ENCODE measurements at regions not wholly inside any gene's neighbourhood (a gene's known extent, or its start where the extent isn't known, plus 50 kb on each side); places are given as distances from the start of the nearest gene placed in this dataset.

- Histone ChIP-seq H3K27me3 (ENCODE audit: insufficient read depth, low read length) (no peaks in the 10 kb centered on the region), H3K4me1 (ENCODE audit: insufficient read depth, low read length) (peaks cover 9% of the 10 kb centered on the region), H3K9me3 (ENCODE audit: low read length) (no peaks in the 10 kb centered on the region), H3K36me3 (ENCODE audit: insufficient read depth, low read length) (no peaks in the 10 kb centered on the region), H2AFZ (ENCODE audit: low read depth, low read length) (no peak overlapping the region), H3K4me3 (ENCODE audit: low read length) (no peak overlapping the region)
Measured at GRCh38 chr14:97388408-97388807, 591.2 kb downstream of the VRK1 start.

GRCh38 chr14:97390096-97390724 lies 593.0 kb downstream of the VRK1 start:
- H3K4me3 ChIP-seq (ENCODE audit: low read length) = no peak overlapping the region
- no peak overlapping the region for H2AFZ ChIP-seq (ENCODE audit: low read depth, low read length)
- no peaks in the 10 kb centered on the region for H3K27me3 ChIP-seq (ENCODE audit: insufficient read depth, low read length)
- H3K36me3 ChIP-seq (ENCODE audit: insufficient read depth, low read length) = no peaks in the 10 kb centered on the region
- peaks cover 5% of the 10 kb centered on the region for H3K4me1 ChIP-seq (ENCODE audit: insufficient read depth, low read length)
- no peaks in the 10 kb centered on the region for H3K9me3 ChIP-seq (ENCODE audit: low read length)

GRCh38 chr14:97393244-97393643 lies 596.1 kb downstream of the VRK1 start:
- Histone ChIP-seq H3K36me3 (ENCODE audit: insufficient read depth, low read length) (no peaks in the 10 kb centered on the region), H3K4me3 (ENCODE audit: low read length) (no peak overlapping the region), H3K27me3 (ENCODE audit: insufficient read depth, low read length) (no peaks in the 10 kb centered on the region), H3K9me3 (ENCODE audit: low read length) (no peaks in the 10 kb centered on the region), H3K4me1 (ENCODE audit: insufficient read depth, low read length) (peaks cover 5% of the 10 kb centered on the region), H2AFZ (ENCODE audit: low read depth, low read length) (no peak overlapping the region)

GRCh38 chr14:97395068-97395467 lies 597.9 kb downstream of the VRK1 start:
- H3K4me3 ChIP-seq (ENCODE audit: low read length) = no peak overlapping the region
- H3K27me3 ChIP-seq (ENCODE audit: insufficient read depth, low read length) = no peaks in the 10 kb centered on the region
- H3K36me3 ChIP-seq (ENCODE audit: insufficient read depth, low read length) = no peaks in the 10 kb centered on the region
- H3K4me1 ChIP-seq (ENCODE audit: insufficient read depth, low read length) = peaks cover 5% of the 10 kb centered on the region
- no peaks in the 10 kb centered on the region for H3K9me3 ChIP-seq (ENCODE audit: low read length)
- H2AFZ ChIP-seq (ENCODE audit: low read depth, low read length) = no peak overlapping the region

- Histone ChIP-seq H3K9me3 (ENCODE audit: low read length) (no peaks in the 10 kb centered on the region), H3K36me3 (ENCODE audit: insufficient read depth, low read length) (no peaks in the 10 kb centered on the region), H3K4me1 (ENCODE audit: insufficient read depth, low read length) (no peaks in the 10 kb centered on the region), H3K27me3 (ENCODE audit: insufficient read depth, low read length) (no peaks in the 10 kb centered on the region), H3K4me3 (ENCODE audit: low read length) (no peak overlapping the region), H2AFZ (ENCODE audit: low read depth, low read length) (no peak overlapping the region)
Measured at GRCh38 chr14:97401714-97402113, 604.5 kb downstream of the VRK1 start.

- Histone ChIP-seq H3K27me3 (ENCODE audit: insufficient read depth, low read length) (no peaks in the 10 kb centered on the region), H2AFZ (ENCODE audit: low read depth, low read length) (no peak overlapping the region), H3K4me3 (ENCODE audit: low read length) (no peak overlapping the region), H3K4me1 (ENCODE audit: insufficient read depth, low read length) (no peaks in the 10 kb centered on the region), H3K9me3 (ENCODE audit: low read length) (no peaks in the 10 kb centered on the region), H3K36me3 (ENCODE audit: insufficient read depth, low read length) (no peaks in the 10 kb centered on the region)
Measured at GRCh38 chr14:97402279-97402678, 605.1 kb downstream of the VRK1 start.

- H3K27me3 ChIP-seq (ENCODE audit: insufficient read depth, low read length) = peaks cover 23% of the 10 kb centered on the region
- peaks cover 2% of the 10 kb centered on the region for H3K9me3 ChIP-seq (ENCODE audit: low read length)
- H2AFZ ChIP-seq (ENCODE audit: low read depth, low read length) = no peak overlapping the region
- H3K36me3 ChIP-seq (ENCODE audit: insufficient read depth, low read length) = no peaks in the 10 kb centered on the region
- no peak overlapping the region for H3K4me3 ChIP-seq (ENCODE audit: low read length)
- H3K4me1 ChIP-seq (ENCODE audit: insufficient read depth, low read length) = peaks cover 35% of the 10 kb centered on the region
Measured at GRCh38 chr14:97407701-97408407, 610.7 kb downstream of the VRK1 start.

- peaks cover 42% of the 10 kb centered on the region for H3K4me1 ChIP-seq (ENCODE audit: insufficient read depth, low read length)
- H3K27me3 ChIP-seq (ENCODE audit: insufficient read depth, low read length) = peaks cover 26% of the 10 kb centered on the region
- no peaks in the 10 kb centered on the region for H3K36me3 ChIP-seq (ENCODE audit: insufficient read depth, low read length)
- no peak overlapping the region for H2AFZ ChIP-seq (ENCODE audit: low read depth, low read length)
- H3K4me3 ChIP-seq (ENCODE audit: low read length) = no peak overlapping the region
- H3K9me3 ChIP-seq (ENCODE audit: low read length) = peaks cover 2% of the 10 kb centered on the region
Measured at GRCh38 chr14:97408503-97408902, 611.3 kb downstream of the VRK1 start.

- Histone ChIP-seq H3K27me3 (ENCODE audit: insufficient read depth, low read length) (peaks cover 33% of the 10 kb centered on the region), H3K4me3 (ENCODE audit: low read length) (no peak overlapping the region), H3K36me3 (ENCODE audit: insufficient read depth, low read length) (no peaks in the 10 kb centered on the region), H3K9me3 (ENCODE audit: low read length) (peaks cover 2% of the 10 kb centered on the region), H3K4me1 (ENCODE audit: insufficient read depth, low read length) (peaks cover 49% of the 10 kb centered on the region), H2AFZ (ENCODE audit: low read depth, low read length) (no peak overlapping the region)
Measured at GRCh38 chr14:97408937-97409815, 612.0 kb downstream of the VRK1 start.

GRCh38 chr14:97410667-97411620 lies 613.8 kb downstream of the VRK1 start:
- Histone ChIP-seq H3K9me3 (ENCODE audit: low read length) (peaks cover 2% of the 10 kb centered on the region), H3K4me3 (ENCODE audit: low read length) (no peak overlapping the region), H3K4me1 (ENCODE audit: insufficient read depth, low read length) (peaks cover 50% of the 10 kb centered on the region), H3K36me3 (ENCODE audit: insufficient read depth, low read length) (no peaks in the 10 kb centered on the region), H3K27me3 (ENCODE audit: insufficient read depth, low read length) (peaks cover 50% of the 10 kb centered on the region), H2AFZ (ENCODE audit: low read depth, low read length) (no peak overlapping the region)

GRCh38 chr14:97411938-97412612 lies 614.9 kb downstream of the VRK1 start:
- Histone ChIP-seq H3K36me3 (ENCODE audit: insufficient read depth, low read length) (no peaks in the 10 kb centered on the region), H2AFZ (ENCODE audit: low read depth, low read length) (no peak overlapping the region), H3K27me3 (ENCODE audit: insufficient read depth, low read length) (peaks cover 58% of the 10 kb centered on the region), H3K4me1 (ENCODE audit: insufficient read depth, low read length) (peaks cover 50% of the 10 kb centered on the region), H3K4me3 (ENCODE audit: low read length) (no peak overlapping the region), H3K9me3 (ENCODE audit: low read length) (peaks cover 2% of the 10 kb centered on the region)

- Histone ChIP-seq H3K9me3 (ENCODE audit: low read length) (peaks cover 1% of the 10 kb centered on the region), H3K27me3 (ENCODE audit: insufficient read depth, low read length) (peaks cover 57% of the 10 kb centered on the region), H3K4me1 (ENCODE audit: insufficient read depth, low read length) (peaks cover 47% of the 10 kb centered on the region), H3K36me3 (ENCODE audit: insufficient read depth, low read length) (no peaks in the 10 kb centered on the region), H3K4me3 (ENCODE audit: low read length) (peak overlapping the region; percentile 19), H2AFZ (ENCODE audit: low read depth, low read length) (peak overlapping the region; percentile 23)
Measured at GRCh38 chr14:97413022-97413539, 615.9 kb downstream of the VRK1 start.

Measured in neuron (in vitro differentiated cells).